G401.6 (cell line): ENCODE measurements at regions not wholly inside any gene's neighbourhood (a gene's known extent, or its start where the extent isn't known, plus 50 kb on each side); places are given as distances from the start of the nearest gene placed in this dataset.
"Not testable (repeated sequence)": the region's sequence is repeated elsewhere in the genome, so short reads cannot be mapped to it uniquely, and the experiment has no call there.

Source experiments
- FAIRE-seq: peaks from 2 replicates; lab custom pipeline; 2012; peaks lifted over from hg19 to GRCh38; lab: Jason Lieb, UNC

DNA sequence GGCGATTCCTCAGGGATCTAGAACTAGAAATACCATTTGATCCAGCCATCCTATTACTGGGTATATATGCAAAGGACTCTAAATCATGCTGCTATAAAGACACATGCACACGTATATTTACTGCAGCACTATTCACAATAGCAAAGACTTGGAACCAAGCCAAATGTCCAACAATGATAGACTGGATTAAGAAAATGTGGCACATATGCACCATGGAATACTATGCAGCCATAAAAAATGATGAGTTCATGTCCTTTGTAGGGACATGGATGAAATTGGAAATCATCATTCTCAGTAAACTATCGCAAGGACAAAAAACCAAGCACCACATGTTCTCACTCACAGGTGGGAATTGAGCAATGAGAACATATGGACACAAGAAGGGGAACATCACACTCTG lies 93.1 kb upstream of the NT5E start:
- not testable (repeated sequence) for FAIRE-seq

DNA sequence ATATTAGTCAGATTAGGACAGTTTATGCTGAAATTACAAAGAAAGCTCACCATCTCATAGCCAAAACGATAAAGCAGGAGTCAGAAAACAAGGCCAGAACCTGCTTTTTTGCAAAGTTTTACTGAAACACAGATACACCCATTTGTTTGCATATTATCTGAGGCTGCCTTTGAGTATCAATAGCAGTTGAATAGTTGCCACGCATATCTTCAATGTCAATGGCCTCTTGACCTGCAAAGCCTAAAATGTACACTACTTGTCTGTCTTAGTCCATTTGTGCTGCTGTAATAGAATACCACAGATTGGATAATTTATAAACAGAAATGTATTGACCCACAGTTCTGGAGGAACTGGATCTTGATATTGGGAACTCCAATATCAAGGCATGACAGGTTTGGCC lies 94.1 kb upstream of the NT5E start:
- FAIRE-seq: no peak

DNA sequence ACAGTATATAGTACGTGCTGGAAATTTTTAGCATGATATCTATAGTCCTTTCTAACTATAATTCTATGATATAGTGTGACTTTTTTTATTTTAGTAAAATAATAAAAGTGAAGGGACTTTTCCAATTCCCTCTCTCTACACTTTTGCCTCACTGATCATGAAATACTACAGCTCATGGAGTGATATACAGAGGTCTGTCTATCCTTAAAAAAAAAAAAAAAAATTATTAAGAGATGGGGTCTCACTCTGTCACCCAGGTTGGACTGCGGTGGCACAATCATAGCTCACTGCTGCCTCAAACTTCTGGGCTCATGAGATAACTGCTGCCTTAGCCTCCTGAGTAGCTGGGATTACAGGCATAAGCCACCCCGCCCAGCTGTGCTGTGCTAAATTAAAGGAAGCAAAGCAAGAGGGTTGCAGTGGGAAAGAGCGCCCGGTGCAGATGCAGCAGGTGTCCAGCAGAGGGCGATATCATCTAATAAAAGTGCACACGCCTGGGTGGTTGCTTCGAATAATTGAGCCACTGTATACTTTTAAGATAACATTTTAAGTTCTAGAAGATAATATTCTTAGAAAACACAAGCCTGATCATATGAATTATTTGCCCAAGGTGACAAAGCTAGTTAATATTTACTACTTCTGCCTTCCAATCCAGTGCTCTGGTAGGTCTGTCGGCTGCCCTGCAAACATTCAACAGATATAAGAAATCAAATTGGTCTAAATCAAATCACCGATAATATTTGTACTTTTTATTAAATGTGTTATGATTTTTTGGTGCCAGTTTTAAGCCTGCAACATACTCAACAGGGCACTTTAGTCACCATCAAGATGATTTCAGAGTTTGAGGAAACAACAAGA lies 94.9 kb upstream of the NT5E start:
- FAIRE-seq: peak; percentile 69

DNA sequence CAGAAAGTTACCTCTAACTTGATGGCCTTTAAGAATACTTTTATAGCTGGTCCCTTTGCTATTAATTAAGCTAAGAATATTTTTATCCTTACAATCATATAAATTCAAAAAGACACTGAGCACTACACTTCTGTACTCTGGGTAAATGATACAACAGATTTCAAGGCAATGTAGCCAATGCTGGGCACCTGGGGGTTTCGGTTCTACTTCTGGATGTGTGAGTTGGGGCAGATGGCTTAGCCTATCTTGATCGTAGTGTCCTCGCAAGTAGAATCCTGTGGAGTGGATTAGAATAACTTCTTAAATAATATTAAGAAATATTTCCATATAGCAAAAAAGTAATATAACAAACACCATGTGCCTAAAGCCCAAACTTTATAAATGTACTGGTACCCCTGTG lies 96.9 kb upstream of the NT5E start:
- no peak for FAIRE-seq

DNA sequence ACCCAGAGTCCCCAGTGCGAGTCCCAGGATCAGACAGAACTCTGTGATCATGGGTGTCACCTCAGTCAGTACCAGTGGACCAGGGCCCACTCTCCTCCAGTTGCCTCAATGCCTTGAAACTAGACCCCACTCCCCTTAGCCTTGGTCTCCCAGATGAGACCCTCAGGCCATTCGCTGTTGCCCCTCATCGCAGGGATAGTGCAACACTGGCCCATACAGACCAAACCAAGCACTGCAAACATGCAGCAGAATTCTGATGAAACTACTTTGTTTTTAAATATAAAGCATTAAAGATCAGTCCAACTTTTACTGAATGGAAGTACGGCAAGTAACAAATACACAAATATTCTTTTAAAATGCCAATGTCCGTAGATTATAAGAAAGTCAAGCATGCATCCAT lies 101.2 kb upstream of the NT5E start:
- FAIRE-seq: no peak

DNA sequence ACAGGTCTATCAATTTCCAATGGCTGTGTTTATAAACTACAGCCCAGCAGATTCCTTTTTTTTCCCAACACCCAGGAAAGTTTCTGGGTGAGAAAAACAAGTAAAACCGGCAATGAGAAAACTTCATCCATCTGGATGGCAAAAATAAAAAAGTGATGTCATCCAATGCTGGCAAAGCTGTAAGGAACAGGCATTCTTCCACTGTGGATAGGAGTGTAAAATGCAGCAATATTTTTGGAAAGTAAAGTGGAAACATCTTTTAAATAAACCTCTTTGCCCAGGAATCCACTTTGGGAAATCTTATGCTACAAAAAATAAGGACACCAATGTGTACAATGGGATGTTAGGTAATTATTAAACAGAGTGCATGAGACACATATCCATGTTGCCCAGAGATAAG lies 102.1 kb upstream of the NT5E start:
- no peak for FAIRE-seq

DNA sequence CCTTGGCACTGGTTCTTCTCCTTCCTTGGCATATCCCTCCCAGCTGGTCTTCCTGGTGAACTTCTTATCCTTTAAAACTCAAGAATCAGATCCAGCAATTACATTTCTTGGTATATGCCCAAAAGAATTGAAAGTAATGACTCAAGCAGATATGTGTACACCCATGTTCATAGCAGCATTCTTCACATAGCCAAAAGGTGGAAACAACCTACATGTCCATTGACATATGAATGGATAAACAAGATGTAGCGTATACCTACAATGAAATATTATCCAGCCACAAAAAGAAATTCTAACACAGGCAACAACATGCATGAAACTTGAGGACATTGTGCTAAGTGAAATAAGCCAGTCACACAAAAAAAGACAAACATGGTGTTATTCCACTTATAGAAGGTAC lies 103.7 kb upstream of the NT5E start:
- no peak for FAIRE-seq

DNA sequence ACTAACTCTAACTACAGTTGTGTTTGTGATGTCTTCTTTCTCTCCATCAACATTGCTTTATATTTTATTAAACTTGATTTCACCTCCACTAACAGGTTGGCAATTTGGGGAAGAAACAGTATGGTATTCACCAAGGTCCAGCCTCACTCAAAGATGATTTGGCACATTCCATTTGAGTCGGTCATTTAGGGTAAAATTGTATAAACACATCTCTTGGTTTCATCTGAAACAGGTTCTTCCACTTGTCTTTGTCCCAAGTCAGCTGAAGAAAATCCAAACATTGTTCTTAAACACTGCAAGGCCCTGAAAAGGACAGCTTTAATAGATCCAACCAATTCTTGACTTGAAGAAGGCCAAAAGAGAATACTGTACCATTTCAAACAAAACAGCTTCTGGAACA lies 104.9 kb upstream of the NT5E start:
- FAIRE-seq: no peak

DNA sequence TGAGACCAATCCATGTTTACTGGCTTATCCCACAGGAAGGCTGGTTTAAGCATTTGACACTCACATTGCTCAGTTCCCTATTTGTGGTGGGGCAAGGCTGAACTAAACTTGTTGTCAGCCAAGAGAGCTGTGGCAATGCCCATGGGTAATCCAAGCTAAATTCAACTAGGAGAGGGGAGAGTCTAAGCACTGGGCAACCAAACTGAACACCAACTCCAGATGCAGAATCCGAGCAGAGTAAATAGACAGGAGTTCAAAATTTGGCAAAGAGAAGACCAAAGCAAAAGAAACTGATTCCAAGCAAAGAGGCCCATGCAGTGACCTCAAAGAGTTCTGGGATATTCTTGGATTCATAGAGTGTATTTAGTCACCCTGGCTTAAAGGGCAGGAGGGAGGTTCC lies 106.5 kb upstream of the NT5E start:
- FAIRE-seq: no peak

DNA sequence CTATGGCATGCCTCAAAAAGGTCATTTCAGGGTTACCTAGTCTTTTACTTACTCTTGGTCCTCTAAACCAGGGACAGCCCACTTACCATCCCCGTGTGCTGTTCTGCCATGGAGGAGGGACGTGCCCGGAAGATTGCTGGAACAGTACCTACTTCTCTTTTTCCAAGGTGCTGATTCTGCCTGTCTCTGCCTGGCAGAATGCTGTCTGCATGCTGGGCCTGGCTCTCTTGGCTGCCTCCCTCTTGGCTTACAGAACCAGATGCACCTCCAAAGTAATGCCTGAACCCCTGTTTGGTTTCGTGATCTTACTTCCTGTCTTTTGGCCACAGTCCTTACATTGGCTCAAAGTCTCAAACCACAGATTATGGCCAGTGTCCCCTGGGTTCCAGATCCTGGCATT lies 120.7 kb upstream of the NT5E start:
- no peak for FAIRE-seq

DNA sequence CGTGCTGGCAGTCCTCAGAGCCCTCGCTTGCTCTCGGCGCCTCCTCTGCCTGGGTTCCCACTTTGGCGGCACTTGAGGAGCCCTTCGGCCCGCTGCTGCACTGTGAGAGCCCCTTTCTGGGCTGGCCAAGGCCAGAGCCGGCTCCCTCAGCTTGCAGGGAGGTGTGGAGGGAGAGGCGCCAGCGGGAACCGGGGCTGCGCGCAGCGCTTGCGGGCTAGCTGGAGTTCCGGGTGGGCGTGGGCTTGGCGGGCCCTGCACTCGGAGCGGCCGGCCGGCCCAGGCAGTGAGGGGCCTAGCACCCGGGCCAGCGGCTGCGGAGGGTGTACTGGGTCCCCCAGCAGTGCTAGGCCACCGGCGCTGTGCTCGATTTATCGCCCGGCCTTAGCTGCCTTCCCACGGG lies 124.1 kb upstream of the NT5E start:
- not testable (repeated sequence) for FAIRE-seq

DNA sequence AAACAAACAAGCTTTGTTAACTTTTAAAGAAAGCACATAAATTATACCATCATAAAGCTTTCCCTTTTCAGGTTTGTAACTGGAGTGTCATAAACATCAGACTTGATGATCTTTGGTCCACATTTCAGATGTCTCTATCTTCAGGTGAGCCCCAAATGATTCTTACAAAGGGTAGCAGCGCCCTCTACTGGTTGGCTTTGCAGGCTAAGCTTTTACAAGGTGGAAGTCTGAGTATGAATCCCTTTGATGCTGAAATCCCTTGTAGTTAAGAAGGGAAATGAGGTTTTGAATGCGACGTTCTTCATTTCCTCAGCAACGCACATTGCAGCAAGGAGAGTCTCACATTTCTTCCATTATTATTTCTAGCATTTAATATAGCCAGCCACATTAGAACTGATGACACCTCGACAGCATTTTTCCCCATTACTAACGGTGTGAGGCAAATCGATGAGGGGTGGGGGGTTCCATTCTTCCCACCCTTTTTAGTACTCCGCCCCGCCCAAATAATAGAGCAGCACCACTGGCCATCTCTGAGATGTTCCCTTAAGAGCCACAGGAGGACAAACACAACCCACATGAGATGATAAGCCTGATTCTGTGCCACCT lies 126.3 kb upstream of the NT5E start:
- FAIRE-seq: peak; percentile 76

DNA sequence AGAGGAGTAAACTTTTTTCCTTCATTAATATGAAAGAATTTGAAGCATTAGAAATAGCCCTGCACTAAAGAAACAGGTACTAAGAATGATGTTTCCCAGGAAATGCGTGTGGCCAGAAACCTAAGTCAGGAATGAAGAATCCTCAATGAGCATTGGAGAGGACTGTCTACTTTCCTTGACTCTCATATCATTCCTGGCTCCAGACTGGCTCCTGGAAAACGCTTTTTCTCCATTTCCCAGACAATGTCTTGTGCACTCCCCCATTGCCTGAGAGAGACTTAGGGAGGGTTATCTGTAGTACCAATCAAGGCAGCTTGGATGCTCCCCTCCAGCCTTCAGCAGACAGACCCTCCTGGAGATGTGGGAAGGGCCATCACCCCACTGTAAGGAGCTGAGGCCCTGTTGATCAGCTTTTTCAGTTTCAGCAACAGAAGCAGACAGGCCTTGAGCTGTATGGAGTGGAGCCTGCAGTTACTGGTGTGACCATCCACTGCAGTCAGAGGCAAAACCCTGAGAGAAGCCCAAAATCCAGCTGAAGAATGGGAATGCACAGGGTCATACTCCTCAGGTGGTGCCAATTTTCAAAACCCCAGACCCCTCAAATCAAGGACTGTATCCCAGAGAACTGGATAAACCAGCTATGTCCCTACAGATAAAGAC lies 127.3 kb upstream of the NT5E start:
- no peak for FAIRE-seq

DNA sequence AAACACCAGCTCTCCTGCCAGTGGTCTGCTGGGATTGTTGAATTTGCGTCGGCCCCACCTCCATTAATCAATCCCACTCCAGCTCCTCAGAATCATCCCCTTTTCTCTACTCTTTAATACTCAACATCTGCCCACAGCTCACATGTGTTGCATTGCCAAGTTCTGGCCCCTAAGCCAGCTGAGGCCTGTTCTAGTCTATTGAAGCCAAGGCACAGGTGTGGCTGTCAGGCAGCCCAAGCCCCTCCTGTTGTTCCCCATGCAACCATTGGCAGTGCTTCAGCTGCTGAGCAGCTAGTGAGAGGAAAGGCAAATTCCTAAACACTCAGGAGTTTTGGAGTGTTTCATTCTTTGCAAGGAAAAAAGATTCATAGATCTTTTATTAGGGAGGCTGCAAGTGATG lies 128.0 kb upstream of the NT5E start:
- no peak for FAIRE-seq

DNA sequence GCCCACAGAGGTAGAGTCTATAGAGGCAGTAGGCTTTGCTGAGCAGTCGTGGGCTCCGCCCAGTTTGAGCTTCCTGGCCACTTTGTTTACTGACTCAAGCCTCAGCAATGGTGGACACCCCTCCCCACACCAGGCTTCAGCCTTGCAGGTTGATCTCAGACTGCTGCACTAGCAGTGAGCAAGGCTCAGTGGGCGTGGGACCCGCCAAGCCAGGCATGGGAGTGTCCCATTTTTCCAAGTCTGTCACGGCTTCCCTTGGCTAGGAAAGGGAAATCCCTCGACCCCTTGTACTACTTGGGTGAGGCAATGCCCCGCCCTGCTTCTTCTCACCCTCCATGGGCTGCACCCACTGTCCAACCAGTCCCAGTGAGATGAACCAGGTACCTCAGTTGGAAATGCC lies 135.3 kb upstream of the NT5E start:
- no peak for FAIRE-seq

DNA sequence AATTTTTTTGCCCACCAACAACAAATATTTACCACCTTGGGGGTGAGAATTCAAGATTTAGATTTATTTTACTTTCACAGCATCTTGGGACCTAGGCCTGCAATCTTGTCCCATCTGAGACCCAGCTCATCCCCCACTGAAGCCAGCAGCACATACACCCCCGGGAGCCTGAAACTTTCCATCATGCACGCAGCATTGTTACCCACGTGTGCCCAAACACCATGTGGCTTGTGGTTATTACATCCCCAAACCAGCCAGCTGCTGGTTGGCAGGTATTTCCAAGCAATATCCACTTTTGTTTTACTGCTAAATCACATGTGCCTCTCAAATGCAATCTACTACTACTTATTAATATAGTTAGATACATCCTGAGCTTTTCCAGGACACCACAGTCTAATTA lies 149.3 kb upstream of the NT5E start:
- no peak for FAIRE-seq

DNA sequence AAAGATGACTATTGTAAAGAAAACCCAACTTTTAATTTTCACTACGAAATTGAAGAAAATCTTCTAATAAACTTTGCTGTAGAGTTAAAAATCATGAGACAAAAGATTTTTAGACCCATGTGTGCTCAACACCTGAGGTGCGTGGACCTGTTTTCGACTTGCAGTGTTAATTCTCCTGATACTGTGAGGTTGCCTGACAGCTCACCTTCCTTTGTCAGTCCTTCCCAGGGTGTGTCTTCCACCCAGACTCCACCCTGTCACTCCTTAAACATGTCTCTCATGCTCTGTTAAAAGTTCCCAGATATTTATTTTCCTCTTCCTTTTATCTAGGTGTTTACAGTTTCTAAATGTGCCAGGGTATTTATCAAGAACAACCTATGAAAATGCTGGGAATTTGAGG lies 151.3 kb upstream of the NT5E start:
- no peak for FAIRE-seq

DNA sequence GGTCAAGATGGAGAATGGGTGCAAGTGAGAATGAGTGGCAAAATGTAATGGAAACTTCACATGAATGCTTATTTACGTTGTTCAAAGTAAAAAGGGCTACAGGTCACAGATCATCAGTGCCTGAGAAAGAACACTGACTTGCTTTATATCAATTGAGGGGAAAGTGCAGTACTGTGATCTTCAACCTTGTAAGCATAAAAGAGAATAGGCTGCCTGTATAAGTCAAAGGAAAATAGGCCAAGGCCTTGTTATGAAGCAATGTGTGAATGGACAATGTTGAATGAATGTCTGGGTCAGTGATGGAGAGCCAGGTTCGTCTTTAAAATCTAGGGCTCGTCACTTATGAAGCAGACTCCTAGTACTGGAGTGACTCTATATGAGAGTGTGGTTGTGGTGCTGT lies 158.6 kb upstream of the NT5E start:
- no peak for FAIRE-seq

DNA sequence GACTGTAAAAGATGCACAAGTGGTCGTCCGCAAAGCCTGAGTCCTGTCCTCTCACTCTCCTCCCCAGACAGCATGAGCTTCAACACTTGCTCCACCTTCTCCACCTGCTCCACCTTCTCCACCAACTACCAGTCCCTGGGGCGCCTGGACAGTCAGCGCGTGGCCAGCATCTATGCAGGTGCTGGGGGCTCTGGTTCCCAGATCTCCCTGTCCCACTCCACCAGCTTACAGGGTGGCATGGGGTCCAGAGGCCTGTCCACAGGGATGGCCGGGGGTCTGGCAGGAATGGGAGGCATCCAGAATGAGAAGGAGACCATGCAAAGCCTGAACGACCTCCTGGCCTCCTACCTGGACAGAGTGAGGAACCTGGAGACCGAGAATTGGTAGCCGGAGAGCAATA lies 162.2 kb upstream of the NT5E start:
- no peak for FAIRE-seq

DNA sequence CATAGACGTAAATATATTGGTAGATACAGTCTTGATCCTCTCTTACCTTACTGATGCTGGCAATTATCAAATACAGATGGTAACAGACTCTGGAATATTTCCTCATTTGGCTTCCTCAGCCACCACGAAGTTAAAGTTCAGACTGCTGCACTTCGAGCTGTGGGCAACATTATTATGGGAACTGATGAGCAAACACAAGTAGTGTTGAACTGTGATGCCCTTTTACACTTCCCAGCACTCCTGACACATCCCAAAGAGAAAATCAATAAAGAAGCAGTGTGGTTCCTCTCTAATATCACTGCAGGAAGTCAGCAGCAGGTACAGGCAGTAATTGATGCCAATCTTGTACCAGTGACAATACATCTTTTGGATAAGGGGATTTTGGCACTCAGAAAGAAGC lies 162.7 kb upstream of the NT5E start:
- no peak for FAIRE-seq

DNA sequence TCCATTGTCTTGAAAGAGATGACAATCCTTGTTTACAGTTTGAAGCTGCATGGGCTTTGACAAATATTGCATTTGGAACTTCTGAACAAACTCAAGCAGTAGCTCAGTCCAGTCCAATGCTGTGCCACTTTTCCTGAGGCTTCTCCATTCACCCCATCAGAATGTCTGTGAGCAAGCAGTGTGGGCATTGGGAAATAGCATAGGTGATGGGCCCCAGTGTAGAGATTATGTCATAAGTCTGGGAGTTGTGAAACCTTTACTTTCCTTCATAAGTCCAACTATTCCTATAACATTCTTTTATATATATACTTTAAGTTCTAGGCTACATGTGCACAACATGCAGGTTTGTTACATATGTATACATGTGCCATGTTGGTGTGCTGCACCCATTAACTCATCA lies 163.4 kb upstream of the NT5E start:
- not testable (repeated sequence) for FAIRE-seq

DNA sequence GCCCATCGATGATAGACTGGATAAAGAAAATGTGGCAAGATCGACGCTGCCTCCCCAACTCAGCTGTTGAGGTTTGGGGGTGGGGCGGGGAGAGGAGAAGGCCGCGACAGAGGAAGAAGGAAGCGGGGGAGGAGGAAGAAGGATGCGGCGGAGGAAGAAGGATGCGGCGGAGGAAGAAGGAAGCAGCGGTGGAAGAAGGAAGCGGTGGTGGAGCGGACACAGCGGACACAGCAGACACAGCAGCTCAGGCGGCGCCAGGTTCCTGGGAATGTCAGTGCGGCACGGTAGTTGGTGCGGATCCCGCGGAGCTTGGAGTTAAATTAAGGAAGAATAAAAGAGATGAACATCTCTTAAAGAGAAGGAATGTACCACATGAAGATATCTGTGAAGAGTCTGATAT lies 163.9 kb upstream of the NT5E start:
- no peak for FAIRE-seq

DNA sequence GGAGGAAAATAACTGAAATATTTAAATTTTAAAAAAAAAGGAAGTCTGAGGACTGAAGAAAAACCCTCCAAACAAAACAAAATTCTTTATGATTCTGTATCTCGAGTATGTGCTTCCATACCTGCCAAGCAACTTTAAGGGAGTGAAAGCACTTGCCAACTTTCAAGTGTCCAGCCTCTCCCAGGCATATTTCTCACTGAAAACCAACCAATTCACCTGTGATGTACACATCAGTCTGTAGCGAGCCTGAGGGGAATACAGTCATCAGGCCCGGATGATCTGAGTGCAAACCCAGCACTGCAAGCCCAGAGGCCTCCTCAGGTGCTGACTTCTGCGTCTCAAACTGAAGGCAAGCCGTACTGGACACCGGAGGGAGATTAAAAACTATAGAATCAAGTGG lies 164.8 kb upstream of the NT5E start:
- FAIRE-seq: no peak

DNA sequence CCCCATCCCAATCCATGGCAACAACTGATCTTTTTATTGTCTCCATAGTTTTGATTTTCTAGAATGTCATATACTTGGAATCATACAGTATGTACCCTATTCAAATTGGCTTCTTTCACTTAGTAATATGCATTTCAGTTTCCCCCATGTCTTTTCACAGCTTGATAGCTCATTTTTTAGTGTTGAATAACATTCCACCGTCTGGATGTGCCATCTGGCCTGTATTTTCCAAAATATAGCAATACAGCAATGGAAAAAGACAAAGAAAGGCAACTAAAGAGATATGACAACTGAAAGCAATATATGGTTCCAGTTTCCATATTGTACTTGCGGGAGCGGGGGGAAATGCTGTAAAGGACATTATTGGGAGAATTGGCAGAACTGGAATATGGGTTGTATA lies 166.4 kb upstream of the NT5E start:
- FAIRE-seq: no peak
